ENCODE measurements at regions not wholly inside any gene's neighbourhood (a gene's known extent, or its start where the extent isn't known, plus 50 kb on each side); places are given as distances from the start of the nearest gene placed in this dataset.

DNA sequence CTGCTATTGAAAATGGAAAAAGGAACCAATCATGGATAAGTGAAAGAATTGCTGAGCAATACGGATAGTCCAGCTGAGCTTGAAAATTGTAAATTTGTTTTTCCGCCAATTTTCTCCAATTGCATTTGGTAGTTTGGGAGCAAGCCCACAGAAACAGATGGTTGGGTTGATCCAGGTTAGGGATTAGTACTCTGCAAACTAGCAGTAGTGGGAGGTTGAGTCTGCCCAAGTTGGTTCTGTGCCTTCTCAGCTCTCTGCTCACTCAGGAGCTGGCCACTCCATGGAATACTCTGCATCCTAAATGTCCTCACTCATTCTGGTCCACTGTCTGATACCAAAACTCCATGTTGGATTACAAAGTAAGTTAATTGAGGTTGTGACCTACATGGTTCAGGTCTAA is 361.1 kb upstream of the ATP2B1 start:
- H3K36me3 ChIP-seq (ENCODE audit: control insufficient read depth in 4 of 4, insufficient read depth in 4 of 4, low read length in 4 of 4) = no peaks in the 10 kb centered on the region

GRCh38 chr12:90067791-90068190 is 359.2 kb upstream of the ATP2B1 start:
- TF ChIP-seq, protein P1, sequence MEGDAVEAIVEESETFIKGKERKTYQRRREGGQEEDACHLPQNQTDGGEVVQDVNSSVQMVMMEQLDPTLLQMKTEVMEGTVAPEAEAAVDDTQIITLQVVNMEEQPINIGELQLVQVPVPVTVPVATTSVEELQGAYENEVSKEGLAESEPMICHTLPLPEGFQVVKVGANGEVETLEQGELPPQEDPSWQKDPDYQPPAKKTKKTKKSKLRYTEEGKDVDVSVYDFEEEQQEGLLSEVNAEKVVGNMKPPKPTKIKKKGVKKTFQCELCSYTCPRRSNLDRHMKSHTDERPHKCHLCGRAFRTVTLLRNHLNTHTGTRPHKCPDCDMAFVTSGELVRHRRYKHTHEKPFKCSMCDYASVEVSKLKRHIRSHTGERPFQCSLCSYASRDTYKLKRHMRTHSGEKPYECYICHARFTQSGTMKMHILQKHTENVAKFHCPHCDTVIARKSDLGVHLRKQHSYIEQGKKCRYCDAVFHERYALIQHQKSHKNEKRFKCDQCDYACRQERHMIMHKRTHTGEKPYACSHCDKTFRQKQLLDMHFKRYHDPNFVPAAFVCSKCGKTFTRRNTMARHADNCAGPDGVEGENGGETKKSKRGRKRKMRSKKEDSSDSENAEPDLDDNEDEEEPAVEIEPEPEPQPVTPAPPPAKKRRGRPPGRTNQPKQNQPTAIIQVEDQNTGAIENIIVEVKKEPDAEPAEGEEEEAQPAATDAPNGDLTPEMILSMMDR (IDR thresholded peaks at IDR 0.05; ENCODE audit: control extremely low read depth, extremely low read depth) = no peak
- H3K9me3 ChIP-seq (ENCODE audit: control insufficient read depth in 4 of 4, insufficient read depth in 3 of 4, low read length in 3 of 4) = no peaks in the 10 kb centered on the region
- no peak overlapping the region for H3K4me3 ChIP-seq
- peaks cover 0 to 13% (median 4%) of the 10 kb centered on the region in 5 donors for H3K4me1 ChIP-seq (ENCODE audit: control insufficient read depth in 5 of 5, insufficient read depth in 5 of 5, low read length in 5 of 5)
- ATAC-seq (ENCODE audit: insufficient read depth, low FRiP score) = no peak
- no peak overlapping the region for H3K27ac ChIP-seq (ENCODE audit: low read depth in 1 of 2, low read length in 1 of 2)
- H3K27me3 ChIP-seq (ENCODE audit: control insufficient read depth in 3 of 3, insufficient read depth in 3 of 3, low read length in 2 of 3) = no peaks in the 10 kb centered on the region
- 69 to 79% methylated on average over 1 of the region's 1 CpG for WGBS, 2 donors
- no peaks in the 10 kb centered on the region for H3K36me3 ChIP-seq (ENCODE audit: control insufficient read depth in 4 of 4, insufficient read depth in 4 of 4, low read length in 4 of 4)
- DNase-seq = no peak
- no peak overlapping the region for H3K9ac ChIP-seq (ENCODE audit: insufficient read depth in 1 of 2, low read length in 2 of 2)

More for the DNA sequence above, 361.1 kb upstream of the ATP2B1 start:
- no peak overlapping the region for H3K4me3 ChIP-seq
- ATAC-seq (ENCODE audit: insufficient read depth, low FRiP score) = no peak
- no peaks in the 10 kb centered on the region for H3K27me3 ChIP-seq (ENCODE audit: control insufficient read depth in 3 of 3, insufficient read depth in 3 of 3, low read length in 2 of 3)
- H3K4me1 ChIP-seq (ENCODE audit: control insufficient read depth in 5 of 5, insufficient read depth in 5 of 5, low read length in 5 of 5) = peaks cover 0 to 10% (median 4%) of the 10 kb centered on the region in 5 donors
- TF ChIP-seq, protein P1 (IDR thresholded peaks at IDR 0.05; ENCODE audit: control extremely low read depth, extremely low read depth) = no peak
- no peak overlapping the region for H3K9ac ChIP-seq (ENCODE audit: insufficient read depth in 1 of 2, low read length in 2 of 2)
- no peak overlapping the region for H3K27ac ChIP-seq (ENCODE audit: low read depth in 1 of 2, low read length in 1 of 2)
- no peaks in the 10 kb centered on the region for H3K9me3 ChIP-seq (ENCODE audit: control insufficient read depth in 4 of 4, insufficient read depth in 3 of 4, low read length in 3 of 4)
- 95% methylated on average over 2 of the region's 2 CpGs for WGBS, 2 donors
- no peak for DNase-seq

DNA sequence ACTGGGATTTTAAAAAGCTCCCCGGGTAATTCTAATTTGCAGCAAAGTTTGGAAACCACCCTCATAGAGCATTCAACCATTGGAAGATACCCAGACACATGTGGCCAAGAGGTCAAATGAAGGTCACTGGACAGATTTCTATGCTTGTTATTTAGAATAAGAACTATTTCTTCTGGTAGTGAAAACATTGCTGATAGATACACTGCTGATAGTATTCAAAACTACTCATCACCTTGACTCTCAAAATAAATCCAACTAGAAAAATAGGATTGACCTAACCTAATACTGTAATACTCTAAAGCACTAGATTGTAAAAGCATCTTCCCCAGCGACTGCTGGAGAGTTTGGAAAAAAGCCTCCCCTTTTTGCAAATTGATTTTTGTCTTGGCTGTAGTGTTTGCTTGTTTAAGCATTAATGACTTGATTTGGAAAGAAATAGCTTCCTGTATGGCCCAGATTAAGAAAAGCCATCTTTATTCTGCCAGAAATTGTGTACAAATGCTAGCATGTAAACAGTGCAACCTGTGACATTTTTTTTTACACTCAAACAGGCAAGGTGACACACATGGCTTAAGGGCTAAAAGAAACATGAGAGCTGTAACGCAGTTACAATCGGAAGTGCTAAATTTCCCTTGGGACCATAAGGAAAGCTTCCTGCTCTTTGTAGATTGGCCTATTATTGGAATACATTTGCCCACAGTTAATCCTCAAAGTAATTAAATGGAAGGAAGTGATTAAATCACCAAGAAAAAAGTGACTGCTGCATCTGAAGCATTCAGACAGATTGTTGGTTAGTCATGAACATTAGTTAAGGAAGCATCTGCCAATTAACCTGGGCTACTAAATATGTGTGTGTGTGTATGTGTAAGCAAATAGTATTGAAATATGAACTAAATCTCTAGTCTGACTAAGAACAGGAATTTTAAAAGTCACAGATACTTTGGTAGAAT is 356.5 kb upstream of the ATP2B1 start:
- H3K4me3 ChIP-seq = no peak overlapping the region
- TF ChIP-seq, protein P1 (IDR thresholded peaks at IDR 0.05; ENCODE audit: control extremely low read depth, extremely low read depth) = no peak
- no peaks in the 10 kb centered on the region for H3K9me3 ChIP-seq (ENCODE audit: control insufficient read depth in 4 of 4, insufficient read depth in 3 of 4, low read length in 3 of 4)
- H3K9ac ChIP-seq (ENCODE audit: insufficient read depth in 1 of 2, low read length in 2 of 2) = no peak overlapping the region
- ATAC-seq (ENCODE audit: insufficient read depth, low FRiP score) = no peak
- no peak overlapping the region for H3K27ac ChIP-seq (ENCODE audit: low read depth in 1 of 2, low read length in 1 of 2)
- H3K4me1 ChIP-seq (ENCODE audit: control insufficient read depth in 5 of 5, insufficient read depth in 5 of 5, low read length in 5 of 5) = peaks cover 0 to 13% (median 4%) of the 10 kb centered on the region in 5 donors
- WGBS, 2 donors = 59 to 71% methylated on average over 4 of the region's 4 CpGs
- peak in 2 of 3 donors; percentile 66 to 79 for DNase-seq
- no peaks in the 10 kb centered on the region for H3K27me3 ChIP-seq (ENCODE audit: control insufficient read depth in 3 of 3, insufficient read depth in 3 of 3, low read length in 2 of 3)
- no peaks in the 10 kb centered on the region for H3K36me3 ChIP-seq (ENCODE audit: control insufficient read depth in 4 of 4, insufficient read depth in 4 of 4, low read length in 4 of 4)

Measured in lung (tissue), 11 donors.